SK-MEL-5 (cell line): ENCODE measurements at regions not wholly inside any gene's neighbourhood (a gene's known extent, or its start where the extent isn't known, plus 50 kb on each side); places are given as distances from the start of the nearest gene placed in this dataset.
"Not testable (repeated sequence)": the region's sequence is repeated elsewhere in the genome, so short reads cannot be mapped to it uniquely, and the experiment has no call there.

Experiments used
- DNase-seq: peaks from one replicate; pipeline ENCODE4 v3.0.0-alpha.2; 2016; ENCODE audit warnings: low read depth, low spot score
- in situ Hi-C: cut with HindIII; loops from 2 replicates; pipeline ENCODE4 v1.10.0; 2016; ENCODE audit warnings: low sequenced_read_pairs, high pct_unique_total_duplicates, low pct_unique_long_range_greater_than_20kb

DNA sequence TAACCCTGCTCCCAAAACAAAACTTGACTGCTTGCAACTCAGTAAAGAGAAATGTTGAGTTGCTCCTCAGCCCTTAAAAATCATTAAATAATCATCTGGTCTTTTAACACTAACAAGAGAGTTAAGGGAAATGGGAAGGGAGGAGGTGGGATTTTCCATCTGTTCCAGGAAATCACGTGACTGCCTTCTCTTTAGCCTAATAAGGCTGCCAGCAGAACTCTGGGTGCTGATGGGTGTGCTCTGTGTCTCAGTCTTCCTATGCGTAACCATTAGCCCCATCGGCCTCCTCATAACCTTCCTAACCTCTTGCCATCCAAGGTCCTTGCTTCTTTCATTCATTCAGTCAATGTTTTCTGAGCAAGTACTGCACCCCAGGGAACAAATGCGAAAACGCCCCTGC is 104.6 kb downstream of the ZNF22 start:
- in situ Hi-C loops, DNase-seq: not testable (repeated sequence)

DNA sequence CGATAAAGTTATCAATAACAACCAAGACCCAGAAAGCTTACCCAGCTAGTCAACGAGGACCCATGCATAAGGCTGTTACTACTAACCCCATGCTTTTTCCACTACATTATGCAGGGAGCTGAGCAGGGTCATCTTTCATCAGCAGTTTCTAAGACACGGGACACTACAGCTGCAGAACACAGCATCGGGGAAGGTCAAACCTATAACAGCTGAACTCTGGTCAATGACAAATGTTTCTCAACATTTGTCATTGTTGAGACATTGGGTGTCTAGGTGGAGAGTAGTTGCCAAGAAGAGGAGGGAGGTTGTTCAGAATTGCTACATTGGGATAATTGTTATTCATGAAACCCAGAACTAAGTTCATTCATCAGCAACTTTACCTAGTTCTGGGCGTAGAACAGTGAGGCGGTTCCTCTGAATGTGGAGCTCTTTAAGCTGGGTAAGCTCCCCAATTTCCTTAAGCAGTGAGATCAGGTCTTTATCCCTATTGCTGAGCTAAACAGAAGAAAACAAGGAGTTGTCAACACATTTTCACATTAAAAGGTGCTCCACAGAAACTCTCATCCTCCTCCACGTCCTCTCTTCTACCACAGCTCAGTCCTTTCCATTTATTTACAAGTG is 105.6 kb downstream of the ZNF22 start:
- no peak for DNase-seq
- in situ Hi-C loops: no loop called here

DNA sequence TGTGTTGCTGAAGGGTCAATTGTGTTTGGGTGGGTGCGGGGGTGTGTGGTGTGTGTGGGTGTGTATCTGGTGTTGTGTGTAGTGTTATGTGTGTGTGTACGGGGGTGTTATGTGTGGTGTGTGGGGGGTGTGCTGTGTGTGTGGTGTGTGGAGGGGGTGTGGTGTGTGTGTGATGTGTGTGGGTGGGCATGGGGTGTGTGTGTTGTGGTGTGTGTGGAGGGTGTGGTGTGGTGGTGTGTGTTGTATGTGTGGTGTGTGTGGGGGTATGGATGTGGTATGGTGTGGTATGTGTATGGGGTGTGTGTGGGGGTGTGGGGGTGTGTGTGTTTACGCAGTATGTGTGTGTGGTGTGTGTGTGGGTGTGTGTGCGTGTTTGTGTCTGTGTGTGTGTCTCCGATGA is 110.8 kb downstream of the ZNF22 start:
- in situ Hi-C loops: no loop called here
- DNase-seq: no peak

DNA sequence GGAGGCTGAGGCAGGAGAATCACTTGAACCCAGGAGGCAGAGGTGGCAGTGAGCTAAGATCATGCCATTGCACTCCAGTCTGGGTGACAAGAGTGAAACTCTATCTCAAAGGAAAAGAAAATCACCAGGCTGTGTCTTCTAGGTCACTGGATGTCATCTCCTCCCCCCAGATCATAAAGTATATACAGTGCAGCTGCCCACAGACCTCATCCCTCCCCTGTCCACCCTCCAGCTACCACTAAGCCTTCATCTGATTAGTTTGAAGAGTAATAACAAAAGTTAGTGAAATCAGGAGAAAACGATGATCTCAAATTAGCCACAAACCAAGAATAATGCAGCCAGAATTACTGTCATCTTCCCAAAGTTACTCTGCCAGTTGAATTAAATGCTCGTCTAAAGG is 117.2 kb downstream of the ZNF22 start:
- DNase-seq, in situ Hi-C loops: not testable (repeated sequence)

DNA sequence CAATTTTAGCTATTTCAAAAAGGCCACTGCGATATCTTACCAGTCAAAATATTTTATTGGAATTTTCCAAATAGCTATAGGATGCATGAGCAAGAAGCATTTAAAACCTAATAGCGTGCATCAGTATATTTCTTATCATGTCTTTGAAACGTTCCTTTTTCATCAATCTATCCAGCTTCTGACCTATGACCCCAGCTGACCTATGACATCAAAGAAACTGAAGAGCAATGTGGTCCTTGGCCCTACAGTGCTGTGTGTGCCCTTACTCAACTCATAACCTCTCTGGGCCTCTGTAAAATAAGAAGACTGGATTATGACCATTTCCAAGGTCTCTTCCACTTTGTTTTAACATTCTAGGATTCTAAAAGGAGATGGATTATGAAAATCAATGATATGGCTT is 118.2 kb downstream of the ZNF22 start:
- in situ Hi-C loops: no loop called here
- no peak for DNase-seq

DNA sequence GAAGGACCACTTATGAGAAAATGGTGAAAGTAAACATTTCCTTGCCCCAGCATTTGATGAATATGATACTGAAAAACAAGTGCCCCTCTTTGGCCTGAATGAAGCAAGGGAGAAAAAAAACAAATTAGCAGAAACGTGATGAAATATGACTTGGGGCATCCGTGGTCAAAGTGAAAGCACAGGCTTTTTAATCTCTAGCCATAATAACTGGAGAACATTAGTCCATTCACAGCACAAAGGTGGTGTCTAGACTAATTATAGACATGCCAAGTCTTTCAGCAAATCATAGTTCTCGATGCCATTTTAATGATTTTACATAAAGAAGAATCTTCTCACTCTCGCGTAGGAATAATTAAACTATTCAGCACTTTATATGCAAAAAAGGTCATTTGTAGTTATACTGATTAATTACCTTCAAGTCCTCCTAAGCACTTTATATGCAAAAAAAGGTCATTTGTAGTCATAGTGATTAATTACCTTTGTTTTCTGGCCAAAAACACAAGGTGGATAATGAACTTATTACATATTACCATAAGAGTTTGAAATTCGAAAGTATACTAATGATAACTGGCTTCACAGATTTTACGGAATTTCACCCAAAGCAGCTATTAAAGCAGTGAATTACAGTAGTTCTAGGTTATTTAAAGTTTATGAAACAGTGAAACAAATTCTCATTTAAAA is 121.6 kb downstream of the ZNF22 start:
- DNase-seq, in situ Hi-C loops: not testable (repeated sequence)

DNA sequence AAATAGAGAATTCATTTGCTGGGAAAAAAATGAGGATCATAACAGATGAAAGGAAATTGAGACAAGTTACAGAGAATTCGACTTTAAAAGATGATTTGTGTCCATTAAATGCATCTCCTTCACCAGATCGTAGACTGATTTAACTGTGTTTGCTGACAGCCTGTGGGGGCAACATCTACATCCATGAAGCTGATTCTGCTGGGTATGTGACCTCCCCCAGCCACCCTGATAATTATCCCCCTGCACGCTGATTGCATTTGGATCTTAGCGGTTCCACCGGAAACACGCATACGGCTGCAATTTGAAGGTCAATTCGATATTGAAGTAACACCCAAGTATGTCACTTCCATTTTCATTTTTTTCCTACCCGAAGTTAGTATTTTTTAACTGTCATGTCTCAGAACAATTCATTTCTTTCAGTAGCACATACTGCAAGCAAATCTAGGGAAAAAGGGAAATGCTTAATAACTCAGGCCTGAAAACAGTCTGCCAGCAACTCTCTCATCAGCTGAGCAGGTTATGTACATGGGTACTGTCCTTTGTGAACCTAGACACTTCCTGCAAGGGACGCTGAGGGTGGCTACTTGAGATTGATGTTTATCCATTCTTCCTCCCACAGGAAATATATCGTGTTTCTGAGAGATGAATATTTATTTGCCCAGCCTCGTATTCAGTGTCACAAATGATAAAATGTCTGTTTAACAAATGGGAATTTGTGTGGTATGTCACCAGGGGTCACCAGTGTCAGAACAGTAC is 134.9 kb downstream of the ZNF22 start:
- no peak for DNase-seq
- in situ Hi-C loops: no loop called here

DNA sequence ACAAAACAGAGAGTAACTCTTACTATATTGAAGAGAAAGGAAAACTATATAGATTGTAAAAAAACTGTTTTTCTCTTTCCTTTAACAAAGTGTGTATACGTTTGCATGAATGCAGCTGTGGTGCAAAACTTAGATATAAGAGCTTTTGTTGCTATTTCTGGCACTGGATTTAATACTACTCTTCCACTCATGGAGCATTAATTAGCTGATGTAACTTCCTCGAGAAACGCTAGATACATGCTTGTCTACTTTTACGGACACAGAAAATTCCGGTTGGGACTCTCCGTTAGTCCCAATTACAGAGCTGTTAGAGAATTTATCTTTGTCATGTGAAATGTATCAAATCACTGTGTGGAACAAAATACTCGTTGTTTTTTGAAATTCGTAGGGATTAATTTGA is 135.5 kb downstream of the ZNF22 start:
- no peak for DNase-seq
- in situ Hi-C loops: no loop called here

DNA sequence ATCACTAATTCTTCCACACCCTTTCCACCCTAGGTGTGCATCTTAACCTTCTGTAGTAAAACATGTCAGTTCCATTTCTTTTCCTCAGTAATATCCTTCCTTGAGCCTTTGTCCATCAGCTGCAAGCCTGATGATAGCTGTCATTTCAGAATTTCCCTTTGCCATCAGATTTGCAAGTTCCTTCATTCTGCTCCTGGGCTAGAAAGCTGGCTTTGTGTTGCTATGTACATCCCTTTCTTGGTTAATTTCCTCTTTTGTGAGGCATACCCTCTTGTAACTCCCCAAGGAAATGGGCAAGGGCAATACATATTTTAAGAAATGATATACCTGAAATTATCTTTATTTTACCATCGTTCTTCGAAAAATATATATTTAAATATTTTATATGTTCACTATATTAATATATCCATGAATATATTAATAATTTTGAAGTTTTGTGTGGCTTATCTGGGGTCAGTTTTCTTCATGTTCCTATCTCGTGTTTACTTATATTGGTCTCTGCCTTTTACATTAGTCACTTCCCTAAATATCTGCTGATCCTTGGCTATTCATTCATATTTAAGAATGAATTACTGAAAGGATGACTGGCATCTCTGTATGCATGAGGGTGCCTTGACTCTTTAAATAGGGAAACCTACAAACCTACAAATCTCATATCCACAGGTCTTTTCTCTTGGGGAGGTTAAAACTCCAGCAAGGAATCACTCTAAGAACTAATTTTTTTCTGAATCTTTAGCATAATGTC is 143.8 kb downstream of the ZNF22 start:
- in situ Hi-C loops: no loop called here
- DNase-seq: no peak

DNA sequence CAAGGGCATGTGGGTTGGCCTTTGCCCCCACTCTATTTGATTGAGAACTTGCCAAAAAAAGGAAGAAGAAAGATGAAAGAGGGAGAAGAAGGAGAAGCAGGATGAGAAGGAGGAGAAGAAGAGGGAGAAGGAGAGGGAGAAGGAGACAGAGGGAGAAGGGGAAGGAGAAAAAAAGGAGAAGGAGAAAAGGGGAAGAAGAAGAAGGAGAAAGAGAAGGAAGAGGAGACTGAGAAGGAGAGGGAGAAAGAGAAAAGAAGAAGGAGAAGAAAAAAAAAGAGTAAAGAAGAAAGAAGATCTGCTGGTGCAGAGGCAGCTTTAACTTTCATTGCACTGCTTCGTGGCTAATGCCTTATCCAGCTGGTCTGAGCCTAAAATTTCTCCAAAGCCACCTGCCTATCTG is 144.4 kb downstream of the ZNF22 start:
- in situ Hi-C loops, DNase-seq: not testable (repeated sequence)

DNA sequence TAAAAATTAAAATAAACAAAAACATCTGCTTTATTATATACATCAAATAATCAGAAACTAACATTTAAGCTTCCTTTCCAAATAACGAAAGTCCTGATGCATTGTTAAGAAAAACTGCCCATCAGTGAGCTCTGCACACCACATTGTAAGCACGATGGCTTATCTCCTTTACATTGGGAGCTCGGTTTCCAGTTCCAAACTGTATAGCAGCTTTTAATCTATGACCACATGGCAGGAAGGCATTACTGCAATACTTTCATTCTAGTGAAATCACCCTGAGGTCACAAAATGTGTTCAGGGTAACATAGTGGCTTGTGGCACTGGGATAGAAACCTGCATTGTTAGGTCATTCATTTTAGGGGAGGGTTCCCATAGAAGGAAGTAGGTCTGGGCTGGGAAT is 146.3 kb downstream of the ZNF22 start:
- in situ Hi-C loops: no loop called here
- no peak for DNase-seq

DNA sequence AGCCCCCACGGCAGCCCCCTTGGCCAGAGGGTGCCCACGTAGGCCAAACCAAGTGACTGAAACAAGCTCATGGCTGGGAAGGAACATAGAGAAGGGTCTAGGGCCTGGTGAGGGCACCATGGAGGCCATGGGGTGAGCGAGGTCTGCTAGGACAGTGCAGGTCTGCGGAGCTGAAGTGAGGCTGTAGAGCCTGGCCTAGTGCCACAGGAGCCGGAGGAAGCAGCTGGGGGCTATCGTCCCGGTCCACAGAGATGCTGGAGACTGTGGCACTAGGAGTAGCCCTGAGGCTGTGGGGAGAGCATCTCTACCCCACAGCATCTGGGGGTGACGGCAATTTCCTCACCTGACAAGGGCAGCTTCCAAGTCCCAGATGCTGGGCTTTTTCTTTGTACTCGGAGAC is 150.3 kb downstream of the ZNF22 start:
- in situ Hi-C loops: no loop called here
- DNase-seq: no peak

DNA sequence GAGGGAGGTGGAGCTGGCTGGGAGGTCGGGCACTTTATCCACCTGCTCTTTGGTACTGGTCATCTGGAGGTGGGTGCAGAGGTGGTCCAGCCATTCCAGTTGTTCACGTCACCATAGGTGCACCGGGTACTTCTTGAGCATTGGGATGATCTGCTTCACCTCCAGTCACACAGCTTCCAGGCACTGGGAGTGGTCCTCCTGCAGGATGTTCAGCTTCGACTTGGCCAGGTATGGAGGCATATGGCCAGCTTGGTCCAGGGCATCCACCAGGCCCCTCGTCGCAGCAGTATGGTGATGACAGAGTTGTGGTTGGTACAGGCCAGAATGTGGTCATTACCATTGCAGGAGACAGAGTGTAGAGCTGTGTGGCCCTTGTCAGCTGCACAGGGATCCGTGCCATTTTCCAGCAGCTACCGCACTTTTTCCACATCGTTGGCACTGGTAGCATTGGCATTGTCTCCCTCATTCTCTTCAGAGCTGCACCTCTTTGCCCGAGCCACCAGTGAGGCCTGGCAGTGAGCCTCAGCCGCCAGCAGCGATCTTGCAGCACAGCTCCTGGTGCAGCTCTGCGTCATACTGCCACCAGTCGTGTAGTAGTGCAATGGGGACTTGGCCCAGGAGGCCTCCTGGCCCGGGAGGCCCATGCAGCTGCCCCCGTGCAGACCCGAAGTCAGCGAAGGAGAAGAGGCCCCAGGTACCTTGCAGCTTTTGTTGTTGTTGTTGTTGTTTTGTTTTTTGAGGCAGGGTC is 150.9 kb downstream of the ZNF22 start:
- in situ Hi-C loops: no loop called here
- DNase-seq: no peak

DNA sequence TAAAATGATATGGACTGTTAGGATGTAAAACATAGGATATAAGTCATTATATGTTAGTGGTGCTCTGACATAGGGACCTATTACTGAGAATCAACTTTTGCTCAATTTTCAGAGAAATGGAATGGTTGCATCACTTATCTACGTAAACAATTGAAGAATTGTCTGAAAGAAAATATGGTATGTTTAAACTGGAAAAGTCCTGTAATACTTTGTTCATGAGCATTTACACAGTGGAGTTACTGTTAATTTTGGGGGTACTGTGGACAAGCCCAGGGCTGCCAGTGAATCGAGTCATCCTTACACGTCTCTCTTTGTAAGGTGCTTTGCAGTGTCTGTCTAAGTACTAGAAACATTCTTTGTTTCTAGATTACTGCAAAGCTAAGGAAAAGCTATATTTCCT is 152.0 kb downstream of the ZNF22 start:
- in situ Hi-C loops: no loop called here
- DNase-seq: no peak

DNA sequence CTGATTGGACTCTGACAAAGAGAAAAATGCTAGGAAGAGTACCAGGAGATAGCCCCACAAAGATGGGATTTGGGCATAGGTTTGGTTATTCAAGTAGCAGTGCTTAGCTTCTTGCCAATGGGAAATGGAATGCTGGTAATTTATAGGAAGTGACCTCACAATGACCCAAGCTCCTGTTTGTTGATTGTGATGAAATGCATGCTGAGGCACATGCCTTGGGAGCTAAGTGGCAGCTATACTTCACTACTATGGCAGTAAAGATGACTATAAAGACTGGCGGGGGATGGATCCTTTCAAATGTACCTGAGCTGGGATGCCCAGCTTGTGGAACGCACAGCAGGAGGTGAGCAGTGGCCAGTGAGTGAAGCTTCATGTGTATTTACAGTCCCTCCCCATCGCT is 153.8 kb downstream of the ZNF22 start:
- in situ Hi-C loops: no loop called here
- DNase-seq: no peak

DNA sequence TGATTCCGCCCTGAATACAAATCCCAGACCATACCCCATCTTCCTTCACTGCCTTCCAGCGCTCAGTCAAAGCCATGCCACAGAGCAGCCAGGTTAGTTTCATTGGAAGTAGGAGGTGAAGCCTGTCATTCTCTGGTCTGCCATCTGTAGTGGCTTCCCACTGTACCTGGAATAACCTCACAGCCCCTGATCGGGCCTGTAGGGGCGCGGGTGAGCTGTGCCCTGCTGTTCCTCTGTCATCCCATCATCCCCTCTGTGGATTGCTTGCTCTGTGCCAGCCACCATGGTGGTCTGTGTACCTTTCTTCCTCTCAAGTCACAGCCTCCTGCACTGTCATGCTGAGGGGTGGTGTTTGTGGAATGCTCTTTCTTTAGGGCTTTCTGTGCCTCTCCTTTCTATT is 155.1 kb downstream of the ZNF22 start:
- no peak for DNase-seq
- in situ Hi-C loops: no loop called here

DNA sequence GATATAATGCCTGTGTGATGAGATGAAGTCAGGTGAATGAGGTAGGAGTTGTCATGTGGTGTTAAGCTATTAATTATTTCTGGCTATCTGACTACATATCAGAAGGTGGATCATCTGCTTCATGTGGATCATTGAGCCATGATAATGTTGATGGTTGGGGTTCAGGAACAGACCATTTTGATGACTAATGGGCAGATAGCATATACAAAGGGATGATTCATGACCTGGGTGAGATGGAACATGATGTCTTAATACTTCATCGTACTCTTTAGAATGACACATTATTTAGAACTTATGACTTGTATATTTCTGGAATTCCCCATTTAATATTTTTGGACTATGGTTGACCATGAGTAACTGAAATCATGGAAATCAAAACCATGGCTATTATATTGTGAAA is 155.1 kb downstream of the OR13A1 start:
- in situ Hi-C loops: no loop called here
- no peak for DNase-seq
